Activated CD8-positive, alpha-beta memory T cell treated with anti-CD3 and anti-CD28 coated beads, Interleukin-2, amount 50 U/mL, for 1 hour (primary cell): ENCODE measurements at regions not wholly inside any gene's neighbourhood (a gene's known extent, or its start where the extent isn't known, plus 50 kb on each side); places are given as distances from the start of the nearest gene placed in this dataset.
"Not testable (repeated sequence)": the region's sequence is repeated elsewhere in the genome, so short reads cannot be mapped to it uniquely, and the experiment has no call there.

ENCODE experiments used
- DNase-seq: peaks from one replicate; pipeline ENCODE4 v3.0.0-alpha.2; 2020; ENCODE audit errors: extremely low read depth

DNA sequence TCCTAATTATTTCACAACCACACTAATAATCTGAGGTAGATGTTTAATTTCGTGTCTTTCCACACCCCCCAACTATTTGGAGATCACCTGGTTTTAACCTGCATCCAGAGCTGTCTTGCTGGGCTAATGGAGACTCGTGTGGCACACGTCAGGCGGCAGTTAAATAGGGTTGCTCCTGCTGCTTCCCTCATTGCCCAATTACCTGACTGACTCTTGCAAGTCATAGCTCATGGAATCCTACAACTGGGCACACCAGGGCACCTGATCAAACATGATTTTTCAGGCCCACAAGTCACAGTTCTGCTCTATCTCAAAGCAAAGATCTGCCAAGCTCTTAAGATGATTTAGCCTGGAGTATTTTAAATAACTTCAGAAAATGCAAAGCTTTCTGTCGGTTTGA lies 1430.4 kb upstream of the ACVR2A start:
- DNase-seq = no peak

DNA sequence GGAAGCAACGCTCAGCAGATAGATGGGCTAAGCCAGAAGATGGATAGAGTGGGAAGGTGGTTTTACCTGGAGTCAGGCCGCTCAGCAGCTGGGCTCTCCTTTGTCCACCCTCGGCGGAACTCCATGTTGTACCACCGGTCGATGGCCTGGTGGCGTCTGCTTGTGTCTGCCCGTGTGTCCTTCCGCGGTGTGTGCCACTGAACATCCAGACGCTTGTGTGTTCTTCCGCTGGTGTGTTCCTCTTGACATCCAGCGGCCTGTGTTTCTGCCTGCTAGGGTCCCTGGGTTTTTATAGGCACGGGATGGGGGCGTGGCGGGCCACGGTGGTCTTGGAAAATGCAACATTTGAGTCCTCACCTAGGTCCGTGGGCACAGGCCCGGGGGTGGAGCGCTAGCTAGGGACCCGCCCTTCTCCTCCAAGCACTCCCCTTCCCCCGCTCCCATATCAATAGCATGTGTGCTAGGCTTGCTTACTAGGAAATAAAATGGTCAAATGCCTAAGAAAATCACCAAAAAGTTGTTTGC lies 1431.7 kb upstream of the ACVR2A start:
- DNase-seq = no peak

DNA sequence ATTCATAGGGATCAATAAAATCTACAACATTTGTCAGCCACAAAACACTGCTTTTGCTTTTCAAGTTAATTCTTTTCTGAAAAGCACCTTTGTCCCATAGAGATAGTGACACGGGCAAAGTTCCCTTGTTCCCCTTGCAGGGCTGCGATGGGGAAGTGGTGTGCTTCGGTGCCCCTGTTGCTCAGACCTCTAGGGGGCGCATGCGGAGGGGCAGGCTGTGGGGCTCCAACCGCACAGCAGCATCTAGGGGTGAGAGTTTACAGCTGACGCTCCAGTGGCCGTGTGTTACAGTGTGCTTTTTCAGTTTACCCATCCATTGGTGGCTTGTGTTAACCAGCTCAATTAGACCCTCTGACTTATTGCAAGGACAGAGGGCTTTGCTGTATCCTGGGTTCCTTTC lies 1432.2 kb upstream of the ACVR2A start:
- no peak for DNase-seq

DNA sequence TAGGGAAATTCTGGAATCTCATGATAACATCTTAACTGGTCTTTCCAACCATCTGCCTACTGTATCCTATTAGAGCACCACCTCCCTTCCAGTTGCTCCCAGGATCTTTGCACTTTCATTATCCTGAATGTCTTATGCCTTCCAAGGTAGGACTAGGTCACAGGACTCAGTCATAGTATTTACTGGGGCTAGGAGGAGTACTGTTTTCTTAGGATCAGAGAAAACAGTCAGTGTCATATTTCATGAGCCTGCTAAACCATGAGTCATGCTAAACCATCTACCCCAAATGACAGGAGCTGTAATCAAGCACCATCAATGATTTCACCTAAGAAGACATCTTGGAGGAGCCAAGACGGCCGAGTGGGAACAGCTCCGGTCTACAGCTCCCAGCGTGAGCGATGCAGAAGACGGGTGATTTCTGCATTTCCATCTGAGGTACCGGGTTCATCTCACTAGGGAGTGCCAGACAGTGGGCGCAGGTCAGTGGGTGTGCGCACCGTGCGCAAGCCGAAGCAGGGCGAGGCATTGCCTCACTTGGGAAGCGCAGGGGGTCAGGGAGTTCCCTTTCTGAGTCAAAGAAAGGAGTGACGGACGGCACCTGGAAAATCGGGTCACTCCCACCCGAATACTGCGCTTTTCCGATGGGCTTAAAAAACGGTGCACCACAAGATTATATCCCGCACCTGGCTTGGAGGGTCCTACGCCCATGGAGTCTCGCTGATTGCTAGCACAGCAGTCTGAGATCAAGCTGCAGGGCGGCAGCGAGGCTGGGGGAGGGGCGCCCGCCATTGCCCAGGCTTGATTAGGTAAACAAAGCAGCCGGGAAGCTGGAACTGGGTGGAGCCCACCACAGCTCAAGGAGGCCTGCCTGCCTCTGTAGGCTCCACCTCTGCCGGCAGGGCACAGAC lies 1439.2 kb upstream of the ACVR2A start:
- not testable (repeated sequence) for DNase-seq

DNA sequence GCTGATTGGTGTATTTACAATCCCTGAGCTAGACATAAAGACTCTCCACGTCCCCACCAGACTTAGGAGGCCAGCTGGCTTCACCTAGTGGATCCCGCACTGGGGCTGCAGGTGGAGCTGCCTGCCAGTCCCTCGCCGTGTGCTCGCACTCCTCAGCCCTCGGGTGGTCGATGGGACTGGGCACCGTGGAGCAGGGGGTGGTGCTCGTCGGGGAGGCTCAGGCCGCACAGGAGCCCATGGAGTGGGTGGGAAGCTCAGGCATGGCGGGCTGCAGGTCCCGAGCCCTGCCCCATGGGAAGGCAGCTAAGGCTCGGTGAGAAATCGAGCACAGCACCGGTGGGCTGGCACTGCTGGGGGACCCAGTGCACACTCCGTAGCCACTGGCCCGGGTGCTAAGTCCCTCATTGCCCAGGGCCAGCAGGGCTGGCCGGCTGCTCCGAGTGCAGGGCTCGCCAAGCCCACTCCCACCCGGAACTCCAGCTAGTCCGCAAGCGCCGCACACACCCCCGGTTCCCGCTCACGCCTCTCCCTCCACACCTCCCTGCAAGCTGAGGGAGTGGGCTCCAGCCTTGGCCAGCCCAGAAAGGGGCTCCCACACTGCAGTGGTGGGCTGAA lies 1441.2 kb upstream of the ACVR2A start:
- DNase-seq = not testable (repeated sequence)

DNA sequence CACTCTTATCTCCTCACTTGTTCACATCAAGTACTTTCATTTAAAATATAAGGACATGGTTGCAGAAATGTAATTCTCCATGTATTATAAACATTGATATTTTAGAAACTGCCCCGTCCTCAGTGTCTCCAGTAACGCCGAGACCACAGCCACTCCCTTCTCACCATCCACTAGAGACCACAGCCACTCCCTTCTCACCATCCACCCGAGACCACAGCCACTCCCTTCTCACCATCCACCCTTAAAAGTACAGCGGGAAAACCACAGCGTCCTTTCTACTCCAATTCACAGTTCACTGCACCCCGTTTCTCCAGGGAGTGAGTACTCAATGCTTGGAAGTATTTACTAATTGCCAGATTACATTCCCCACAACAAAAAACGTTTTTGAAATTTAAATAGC lies 1452.2 kb upstream of the ACVR2A start:
- DNase-seq = no peak

DNA sequence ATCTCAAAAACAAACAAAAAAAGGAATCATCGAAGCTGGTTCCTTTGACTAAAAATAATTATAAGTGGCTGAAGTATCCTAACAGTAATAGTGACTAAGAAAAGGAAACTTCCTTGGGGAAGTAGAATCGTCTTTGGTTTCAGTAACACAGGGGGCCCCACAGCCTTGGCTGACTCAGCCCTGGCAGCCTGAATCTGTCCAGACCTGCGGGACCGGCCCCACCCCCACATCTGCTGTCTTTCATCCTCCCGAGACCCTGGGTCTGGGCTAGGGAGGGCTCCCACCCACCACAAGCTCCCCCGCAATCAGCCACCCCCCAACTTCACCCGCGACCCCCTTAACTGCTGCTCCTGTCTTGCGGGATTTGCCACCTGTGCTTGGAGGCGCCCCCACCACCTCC lies 1452.6 kb upstream of the ACVR2A start:
- DNase-seq = no peak

DNA sequence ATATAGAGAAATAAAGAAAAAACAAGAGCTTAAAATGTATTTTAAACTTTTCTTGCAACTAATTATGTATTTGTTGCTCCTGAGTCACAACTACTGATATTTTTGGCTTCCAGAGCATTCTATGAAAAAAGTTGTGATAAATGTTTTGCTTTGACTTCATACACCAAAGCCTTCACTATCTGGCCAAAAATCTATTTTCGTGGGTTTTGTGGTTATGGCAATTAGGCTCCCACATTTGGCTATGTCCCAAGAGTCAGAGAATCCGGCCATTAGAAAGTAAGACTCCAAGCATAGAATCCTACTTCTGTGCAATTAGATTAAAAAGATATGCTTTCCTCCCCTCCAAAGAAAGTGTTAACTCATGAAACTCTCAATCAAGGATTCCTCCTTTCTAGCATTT lies 1456.1 kb upstream of the ACVR2A start:
- DNase-seq = no peak

DNA sequence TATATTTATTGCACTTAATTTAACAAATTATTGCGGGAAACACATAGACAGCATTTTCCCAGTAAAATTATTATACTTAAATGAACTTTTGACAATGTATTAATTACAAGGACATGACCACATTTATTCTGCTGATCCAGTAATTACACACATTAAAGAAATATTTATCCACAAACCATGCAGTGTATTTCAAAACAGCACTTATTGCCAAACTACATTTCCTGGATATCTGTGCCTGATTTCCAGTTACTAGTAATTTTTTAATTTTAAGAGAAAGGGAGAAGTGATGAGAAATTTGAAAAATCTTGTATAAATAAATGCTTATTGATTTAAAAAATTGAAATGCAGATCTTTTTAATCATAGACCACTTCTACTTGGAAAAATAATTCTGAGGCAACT lies 1458.7 kb upstream of the ACVR2A start:
- DNase-seq = no peak

DNA sequence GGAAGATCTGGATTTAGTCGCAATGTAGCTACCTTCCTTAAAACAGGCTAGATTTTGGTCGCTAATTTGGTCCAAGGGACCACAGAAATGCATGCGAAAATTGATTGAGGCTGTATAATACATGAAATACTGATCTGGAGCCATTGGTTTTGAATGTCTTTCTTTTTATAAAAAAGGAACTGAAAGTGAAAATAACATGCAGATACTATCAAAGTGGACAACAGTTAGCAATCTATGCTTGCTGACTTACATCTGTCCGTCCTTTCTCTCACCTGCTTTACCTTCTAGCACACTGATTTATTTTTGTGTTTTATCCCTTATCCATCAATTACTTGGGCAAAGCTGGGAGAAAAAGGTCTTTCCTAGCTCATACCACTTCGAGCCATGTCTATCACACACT lies 1459.8 kb upstream of the ACVR2A start:
- no peak for DNase-seq

DNA sequence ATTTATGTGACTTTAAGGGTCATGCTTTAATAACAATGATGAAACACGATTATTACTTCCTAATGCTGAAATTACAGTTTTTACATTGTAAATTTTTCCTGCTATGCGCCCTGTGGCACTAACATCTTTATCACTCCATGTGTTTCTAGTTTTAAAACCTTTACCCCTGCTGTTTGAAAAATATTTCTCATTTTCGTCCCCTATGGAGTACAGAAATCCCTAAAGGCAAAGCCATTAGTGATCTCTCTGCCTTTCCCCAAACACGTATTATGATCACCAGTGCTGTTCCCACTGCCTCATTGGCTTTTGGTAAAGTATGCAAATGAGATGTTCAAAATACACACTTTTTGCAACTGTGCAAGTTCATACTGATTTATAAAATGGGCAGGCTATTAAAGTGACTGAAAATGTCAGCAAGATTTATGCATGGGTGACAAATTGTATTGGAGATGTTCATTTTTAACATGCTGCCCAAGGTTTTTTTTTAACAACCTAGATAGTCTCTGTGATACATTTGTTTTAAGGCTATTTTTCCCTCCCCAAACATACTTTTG lies 1468.2 kb upstream of the ACVR2A start:
- DNase-seq = no peak

DNA sequence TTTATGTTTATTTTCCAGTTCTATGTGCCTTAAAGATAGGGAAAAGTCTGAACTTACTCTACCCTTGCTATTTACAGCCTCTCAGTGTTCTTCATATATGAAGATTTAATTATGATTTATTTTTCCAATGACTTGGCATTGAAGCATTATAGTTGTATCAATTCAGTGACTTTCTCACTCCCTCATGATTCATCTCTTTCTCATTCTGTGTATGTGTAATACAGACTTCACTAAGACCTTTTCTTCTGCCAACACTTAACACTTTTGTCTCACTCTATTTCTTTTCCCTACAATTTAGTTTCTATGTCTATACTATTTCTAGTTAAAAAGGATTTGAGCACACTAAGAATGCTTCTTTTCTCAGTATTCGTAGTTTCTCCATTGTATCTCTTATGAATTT lies 1470.3 kb upstream of the ACVR2A start:
- no peak for DNase-seq

DNA sequence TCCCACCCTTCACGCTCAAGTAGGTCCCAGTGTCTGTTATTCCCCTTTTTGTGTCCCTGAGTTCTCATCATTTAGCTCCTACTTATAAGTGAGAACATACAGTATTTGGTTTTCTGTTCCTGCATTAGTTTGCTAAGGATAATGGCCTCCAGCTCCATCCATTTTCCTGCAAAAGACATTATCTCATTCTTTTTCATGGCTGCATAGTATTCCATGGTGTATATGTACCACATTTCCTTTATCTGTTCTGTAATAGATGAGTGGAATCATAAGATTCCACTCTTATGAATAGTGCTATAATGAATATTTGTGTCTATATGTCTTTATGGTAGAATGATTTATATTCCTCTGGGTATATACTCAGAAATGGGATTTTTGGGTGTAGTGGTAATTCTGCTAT lies 1473.5 kb upstream of the ACVR2A start:
- not testable (repeated sequence) for DNase-seq

DNA sequence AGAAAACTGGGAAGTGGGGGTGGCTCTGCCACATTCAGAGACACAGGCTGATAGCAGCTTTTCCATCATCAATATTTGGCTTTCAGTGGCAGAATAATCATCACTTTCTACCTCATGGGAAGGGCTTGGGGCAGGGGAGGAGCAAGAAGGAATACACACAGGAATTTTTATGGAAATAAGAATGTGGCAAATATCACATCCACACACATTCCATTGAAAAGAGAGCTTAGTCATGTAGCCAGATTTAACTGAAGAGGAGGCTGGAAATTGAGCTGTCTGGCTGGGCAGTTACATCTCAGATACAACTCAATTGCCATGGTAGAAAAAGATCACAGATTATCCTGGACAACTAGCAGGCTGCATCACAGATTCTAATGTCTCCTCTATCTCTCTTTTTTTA lies 1474.0 kb upstream of the ACVR2A start:
- no peak for DNase-seq

DNA sequence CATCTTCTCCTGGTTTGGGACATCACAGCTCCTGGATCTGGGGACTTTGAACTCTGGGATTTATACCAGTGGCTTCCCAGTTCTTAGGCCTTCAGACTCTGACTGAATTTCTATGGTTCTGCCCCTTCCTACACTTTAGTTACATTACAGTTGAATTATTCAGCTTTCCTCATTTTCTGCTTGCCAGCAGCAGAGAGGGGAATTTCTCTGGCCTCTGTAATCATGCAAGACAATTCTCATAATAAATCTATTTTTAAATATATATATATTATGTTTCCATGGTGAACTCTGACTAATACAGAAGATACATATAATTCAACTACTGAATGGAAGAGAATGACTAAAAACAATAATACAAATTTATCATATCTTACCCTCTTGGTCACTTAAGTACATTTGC lies 1478.6 kb upstream of the ACVR2A start:
- DNase-seq = no peak

DNA sequence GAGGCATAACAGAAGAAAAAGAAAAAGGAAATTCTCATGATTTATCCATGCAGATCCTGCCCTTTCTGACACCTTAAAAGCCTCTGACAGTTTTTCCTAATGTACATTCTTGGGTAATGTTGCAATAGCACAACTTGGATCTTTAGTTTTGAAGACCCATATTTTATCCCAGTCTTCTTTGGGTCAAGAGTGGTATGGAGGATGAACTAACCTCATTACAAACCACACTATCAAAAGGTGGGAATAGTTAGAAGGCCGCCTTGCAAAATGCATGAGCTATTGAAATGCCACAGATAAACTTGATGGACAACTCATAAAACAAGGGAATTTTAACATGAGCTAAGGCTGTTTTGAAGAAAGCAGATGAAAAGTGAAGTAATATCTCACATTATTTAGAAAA lies 1479.8 kb upstream of the ACVR2A start:
- no peak for DNase-seq

DNA sequence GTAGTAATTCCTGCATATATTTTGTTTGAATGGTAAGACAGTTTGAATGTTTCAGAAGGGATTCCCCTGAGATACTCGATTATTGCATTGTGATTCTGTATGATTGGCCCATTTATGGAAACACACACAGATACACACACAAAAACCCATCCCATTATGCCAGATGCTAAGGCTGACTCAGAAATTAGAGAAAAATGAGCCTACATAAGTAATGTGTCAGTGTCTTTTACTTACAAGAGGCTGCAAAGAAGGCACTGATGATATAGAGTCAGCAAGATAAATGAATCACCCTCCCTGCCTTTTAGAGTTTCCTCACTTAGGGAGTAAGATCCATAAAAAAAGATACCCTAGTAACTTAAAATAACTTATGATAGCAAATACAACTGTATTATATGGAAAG lies 1481.1 kb upstream of the ACVR2A start:
- DNase-seq = no peak

DNA sequence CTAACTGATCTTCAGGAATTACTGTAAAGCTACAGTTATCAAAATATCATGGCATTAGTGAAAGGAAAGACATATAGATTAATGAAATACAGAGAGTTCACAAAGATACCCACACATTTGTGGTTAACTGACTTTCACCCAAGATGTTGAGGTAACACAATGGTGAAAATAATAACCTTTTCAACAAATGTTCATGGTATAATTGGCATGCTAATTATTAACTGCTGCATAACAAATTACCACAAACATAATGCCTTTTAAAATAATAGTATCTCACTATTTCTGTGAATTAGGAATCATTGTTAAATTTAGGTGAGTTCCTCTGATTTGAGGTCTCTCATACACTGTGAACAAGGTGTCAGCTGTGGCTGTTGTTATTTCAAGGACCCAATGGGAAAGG lies 1493.1 kb upstream of the ACVR2A start:
- DNase-seq = no peak

DNA sequence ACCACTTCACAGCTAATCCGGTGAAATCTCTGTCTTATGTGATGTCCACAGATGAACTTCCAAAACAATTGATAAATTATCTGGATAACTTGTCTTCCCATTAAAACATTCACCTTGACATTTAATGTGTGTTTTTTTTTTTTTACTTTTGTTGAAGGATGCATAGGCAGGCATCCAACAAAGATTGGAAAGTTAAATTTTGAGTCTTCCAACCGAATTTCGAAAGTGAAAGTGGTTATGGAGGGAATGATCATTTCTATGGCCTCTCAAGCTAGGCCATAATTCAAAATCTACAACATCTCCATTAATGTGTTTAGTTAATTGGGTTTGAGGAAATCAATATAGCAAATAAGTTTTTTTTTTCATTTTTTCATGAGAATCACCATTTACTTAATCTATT lies 1495.5 kb upstream of the ACVR2A start:
- no peak for DNase-seq

DNA sequence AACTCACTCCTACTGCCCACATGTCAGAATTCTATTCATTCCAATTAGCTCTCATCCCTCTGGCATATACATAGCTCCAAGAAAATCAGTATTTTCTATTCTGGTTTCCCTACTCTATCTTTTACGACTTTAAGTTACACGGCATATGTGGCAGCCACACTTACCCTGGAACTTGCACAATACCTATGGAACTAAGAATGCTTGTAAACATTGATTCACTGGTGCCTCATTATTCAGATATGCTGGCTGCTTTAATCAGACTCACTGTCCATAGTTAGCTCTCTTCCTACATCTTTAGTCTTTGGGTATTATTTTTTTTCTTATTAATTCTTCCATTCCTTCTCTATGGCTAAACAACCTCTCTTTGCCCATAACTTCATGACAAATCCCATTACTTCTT lies 1519.9 kb upstream of the ACVR2A start:
- DNase-seq = no peak

DNA sequence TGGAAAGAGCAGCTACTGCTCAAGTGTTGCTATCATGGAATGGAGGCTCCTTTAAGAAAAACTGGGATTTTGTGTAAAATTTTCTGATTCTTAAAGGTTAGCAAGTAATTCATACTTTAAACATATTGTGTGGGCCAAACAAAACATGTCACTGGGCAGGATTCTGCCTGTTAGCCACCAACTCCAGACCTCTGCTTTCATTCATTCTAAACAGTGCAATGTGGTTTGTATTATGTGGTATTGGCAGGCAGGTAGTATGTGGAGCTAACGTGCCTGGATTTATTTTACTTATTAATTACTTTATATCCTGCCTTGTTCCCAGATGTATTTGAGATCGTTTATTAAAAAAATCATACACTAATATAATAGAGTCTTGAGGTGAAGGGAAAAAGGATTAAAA lies 1521.3 kb upstream of the ACVR2A start:
- DNase-seq = no peak

DNA sequence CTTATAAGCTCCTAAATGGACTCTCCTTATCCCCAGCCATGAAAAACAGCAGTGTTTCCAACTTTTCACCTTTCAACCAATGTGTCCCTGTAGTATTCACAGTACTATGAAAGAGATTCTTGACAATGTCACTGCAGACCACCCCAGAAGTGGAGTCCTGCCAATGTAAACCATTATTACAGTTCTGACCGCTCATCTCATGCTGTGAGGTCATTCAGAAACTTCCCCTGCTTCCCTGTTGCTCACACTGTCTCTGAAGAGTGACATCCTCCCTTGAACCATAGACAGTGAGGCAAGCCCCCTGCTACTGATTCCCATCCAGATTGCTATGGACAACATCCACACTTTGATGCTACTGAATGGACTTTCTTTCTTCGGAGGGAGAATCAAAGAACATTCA lies 1523.7 kb upstream of the ACVR2A start:
- DNase-seq = no peak

DNA sequence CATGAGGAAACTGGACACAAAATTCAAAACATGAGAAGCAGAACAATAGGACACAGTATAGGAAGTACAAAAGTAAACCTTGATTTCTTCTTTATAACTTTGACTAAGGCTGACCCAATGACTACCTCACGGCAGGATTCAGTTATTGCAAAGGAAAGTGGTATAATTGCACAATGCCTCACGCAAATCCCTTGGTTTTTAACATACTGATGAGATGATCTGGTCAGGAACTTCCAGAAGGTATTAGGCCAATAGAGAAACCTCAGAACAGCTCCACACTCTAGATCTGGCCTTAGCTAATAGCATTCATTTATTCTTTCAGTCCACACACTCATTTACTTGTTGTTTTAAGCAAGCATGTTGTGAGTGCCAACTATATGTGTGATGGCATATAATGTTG lies 1526.9 kb upstream of the ACVR2A start:
- DNase-seq = no peak
